Liver (tissue), 8 donors: ENCODE measurements at regions not wholly inside any gene's neighbourhood (a gene's known extent, or its start where the extent isn't known, plus 50 kb on each side); places are given as distances from the start of the nearest gene placed in this dataset.
A peak's percentile ranks its signal among the peaks of the same experiment; 100 is the strongest.

Source experiments
- DNase-seq: peaks from one replicate; pipeline ENCODE4 v3.0.0-alpha.2; 2017; ENCODE audit warnings: low spot score
- H3K27ac ChIP-seq, 2 donors: one replicate each; pipeline ENCODE4 v1.7.0; 2013; ENCODE audit warnings: inconsistent platforms in 2 of 2, low read length in 2 of 2, control low read depth in 1 of 2, low read depth in 1 of 2, mild to moderate bottlenecking in 1 of 2
- H3K27me3 ChIP-seq, 4 donors: one replicate each; pipeline versions ENCODE4 v1.6.1 to v1.7.0; 2013; ENCODE audit warnings: low read length in 3 of 4, inconsistent platforms in 1 of 4, mild to moderate bottlenecking in 1 of 4, moderate library complexity in 1 of 4; ENCODE audit not compliant: control insufficient read depth in 4 of 4, insufficient read depth in 4 of 4
- H3K36me3 ChIP-seq, 4 donors: one replicate each; pipeline versions ENCODE4 v1.6.1 to v1.7.0; 2013; ENCODE audit warnings: low read length in 3 of 4, mild to moderate bottlenecking in 3 of 4, low read depth in 1 of 4, moderate library complexity in 1 of 4; ENCODE audit not compliant: control insufficient read depth in 4 of 4, insufficient read depth in 3 of 4
- H3K4me1 ChIP-seq, 4 donors: one replicate each; pipeline versions ENCODE4 v1.6.1 to v1.7.0; 2013; ENCODE audit warnings: low read length in 3 of 4, mild to moderate bottlenecking in 3 of 4, moderate library complexity in 1 of 4; ENCODE audit not compliant: control insufficient read depth in 4 of 4, insufficient read depth in 4 of 4
- H3K4me3 ChIP-seq, 3 donors: one replicate each; pipeline versions ENCODE4 v1.6.1 to v1.7.0; 2013; ENCODE audit warnings: low read length in 3 of 3, control low read depth in 1 of 3, low read depth in 1 of 3, mild to moderate bottlenecking in 1 of 3
- H3K9ac ChIP-seq, 2 donors: one replicate each; pipeline ENCODE4 v1.7.0; 2013; ENCODE audit warnings: low read length in 2 of 2, mild to moderate bottlenecking in 2 of 2, moderate library complexity in 2 of 2, control low read depth in 1 of 2, low read depth in 1 of 2
- H3K9me3 ChIP-seq, 4 donors: one replicate each; pipeline versions ENCODE4 v1.6.1 to v1.7.0; 2013; ENCODE audit warnings: low read length in 3 of 4; ENCODE audit not compliant: control insufficient read depth in 4 of 4
- CTCF ChIP-seq: fragments of 150-350 bp; IDR thresholded peaks from 2 replicates; pipeline ENCODE4 v1.5.1; 2017; ENCODE audit warnings: improper control_type of control experiment, low read depth, low read length; ENCODE audit not compliant: missing input control
- FOXA1 ChIP-seq: IDR thresholded peaks from 2 replicates; pipeline ENCODE4 v1.6.1; 2016; ENCODE audit warnings: antibody characterized with exemption
- FOXA2 ChIP-seq: IDR thresholded peaks from 2 replicates; pipeline ENCODE4 v1.6.1; 2016; ENCODE audit warnings: antibody characterized with exemption
- GABPA ChIP-seq, 2 donors: IDR thresholded peaks in 1 of 2; conservative IDR thresholded peaks in 1 of 2; 2 replicates each; pipeline ENCODE4 v1.6.1; 2016; ENCODE audit warnings: antibody characterized with exemption in 2 of 2, mild to moderate bottlenecking in 1 of 2, moderate library complexity in 1 of 2
- HNF4A ChIP-seq, 2 donors: conservative IDR thresholded peaks; 2 replicates each; pipeline ENCODE4 v1.6.1; 2016; ENCODE audit warnings: antibody characterized with exemption in 2 of 2, mild to moderate bottlenecking in 2 of 2
- HNF4G ChIP-seq: IDR thresholded peaks from 2 replicates; pipeline ENCODE4 v1.6.1; 2016; ENCODE audit warnings: antibody characterized with exemption
- JUND ChIP-seq, 2 donors: IDR thresholded peaks; 2 replicates each; pipeline ENCODE4 v1.6.1; 2016; ENCODE audit warnings: antibody characterized with exemption in 2 of 2
- MAX ChIP-seq: IDR thresholded peaks from 2 replicates; pipeline ENCODE4 v1.6.1; 2016; ENCODE audit warnings: antibody characterized with exemption
- NR2F2 ChIP-seq: IDR thresholded peaks from 2 replicates; pipeline ENCODE4 v1.6.1; 2016; ENCODE audit warnings: antibody characterized with exemption
- RAD21 ChIP-seq, 2 donors: IDR thresholded peaks; 2 replicates each; pipeline ENCODE4 v1.6.1; 2016; ENCODE audit warnings: antibody characterized with exemption in 2 of 2, mild to moderate bottlenecking in 2 of 2
- REST ChIP-seq: IDR thresholded peaks from 2 replicates; pipeline ENCODE4 v1.6.1; 2016; ENCODE audit warnings: antibody characterized with exemption, mild to moderate bottlenecking
- RXRA ChIP-seq, 2 donors: IDR thresholded peaks; 2 replicates each; pipeline ENCODE4 v1.6.1; 2017 to 2018; ENCODE audit warnings: antibody characterized with exemption in 2 of 2, mild to moderate bottlenecking in 1 of 2
- SP1 ChIP-seq: IDR thresholded peaks from 2 replicates; pipeline ENCODE4 v1.6.1; 2018; ENCODE audit warnings: antibody characterized with exemption, mild to moderate bottlenecking
- TAF1 ChIP-seq: conservative IDR thresholded peaks from 2 replicates; pipeline ENCODE4 v1.6.1; 2016; ENCODE audit warnings: antibody characterized with exemption, mild to moderate bottlenecking
- YY1 ChIP-seq: IDR thresholded peaks from 2 replicates; pipeline ENCODE4 v1.6.1; 2016; ENCODE audit warnings: antibody characterized with exemption, mild to moderate bottlenecking
- ZBTB33 ChIP-seq: IDR thresholded peaks from 2 replicates; pipeline ENCODE4 v1.6.1; 2016; ENCODE audit warnings: antibody characterized with exemption
- WGBS: extraction: QIAGEN DNeasy Blood & Tissue Kit; methylation state at CpG from one replicate; pipeline ENCODE4 v1.1.7; 2013; 5-methylcytosine and 5-hydroxymethylcytosine counted together
- donor health status: healthy.
- donor health status: healthy.
- donor health status: healthy.
- donor health status: healthy.
- donor health status: healthy.

- no peak for DNase-seq
- Histone ChIP-seq H3K4me1 (peaks cover 0 to 10% (median 7%) of the 10 kb centered on the region in 4 donors), H3K9ac (no peak overlapping the region), H3K9me3 (no peaks in the 10 kb centered on the region), H3K36me3 (no peaks in the 10 kb centered on the region), H3K4me3 (no peak overlapping the region), H3K27me3 (no peaks in the 10 kb centered on the region), H3K27ac (no peak overlapping the region)
- 60% methylated on average over 10 of the region's 10 CpGs for WGBS
- TF ChIP-seq SP1 = no peak
- TF ChIP-seq TAF1 = no peak
- TF ChIP-seq RXRA (IDR thresholded peaks at IDR 0.05) = no peak
- no peak for TF ChIP-seq REST
- TF ChIP-seq FOXA1 = no peak
- TF ChIP-seq FOXA2 = no peak
- TF ChIP-seq ZBTB33 = no peak
- TF ChIP-seq JUND (IDR thresholded peaks at IDR 0.05) = no peak
- TF ChIP-seq NR2F2 = no peak
- TF ChIP-seq GABPA (IDR thresholded peaks at IDR 0.05 in 1 of 2, conservative IDR thresholded peaks at IDR 0.05 in 1 of 2) = no peak
- no peak for TF ChIP-seq HNF4A (conservative IDR thresholded peaks at IDR 0.05)
- no peak for TF ChIP-seq HNF4G
- no peak for TF ChIP-seq CTCF
- no peak for TF ChIP-seq RAD21 (IDR thresholded peaks at IDR 0.05)
These were observed 145.5 kb downstream of the ACKR3 start for GRCh38 chr2:236715077-236715476.

- H3K27me3 ChIP-seq = no peaks in the 10 kb centered on the region
- H3K4me1 ChIP-seq = peaks cover 0 to 10% (median 7%) of the 10 kb centered on the region in 4 donors
- no peaks in the 10 kb centered on the region for H3K9me3 ChIP-seq
- no peak overlapping the region for H3K4me3 ChIP-seq
- TF ChIP-seq RXRA (IDR thresholded peaks at IDR 0.05) (peak; percentile 67 to 85), MAX (peak; percentile 21), GABPA (IDR thresholded peaks at IDR 0.05 in 1 of 2, conservative IDR thresholded peaks at IDR 0.05 in 1 of 2) (no peak), YY1 (peak; percentile 48), CTCF (no peak), RAD21 (IDR thresholded peaks at IDR 0.05) (peak; percentile 24 to 28)
- no peak for DNase-seq
- WGBS = 19% methylated on average over 16 of the region's 16 CpGs
- no peak overlapping the region for H3K27ac ChIP-seq
- H3K9ac ChIP-seq = no peak overlapping the region
- no peaks in the 10 kb centered on the region for H3K36me3 ChIP-seq
These were observed 145.9 kb downstream of the ACKR3 start for GRCh38 chr2:236715491-236715961.
